ENCODE measurements at regions not wholly inside any gene's neighbourhood (a gene's known extent, or its start where the extent isn't known, plus 50 kb on each side); places are given as distances from the start of the nearest gene placed in this dataset.

DNA sequence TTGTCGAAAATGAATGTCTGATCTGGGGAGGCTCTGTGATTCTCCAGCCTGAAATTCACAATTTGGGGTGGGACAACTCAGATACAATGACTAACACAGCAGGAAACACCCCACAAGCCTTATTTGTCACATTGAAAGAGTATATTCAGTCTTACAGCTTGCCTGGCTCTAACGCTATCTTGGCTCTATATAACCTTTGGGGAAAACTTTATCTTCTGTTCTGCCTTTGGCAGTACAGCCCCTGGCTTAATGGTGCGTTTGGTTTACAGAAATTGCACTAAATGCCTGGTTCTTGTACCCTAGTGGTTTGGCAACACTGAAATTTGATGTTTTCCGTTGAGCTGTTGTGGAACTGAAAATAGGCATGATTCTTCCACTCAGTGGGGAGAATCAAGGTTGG, 178.1 kb upstream of the VEGFC start:
- in situ Hi-C loops (cut with MboI; ENCODE audit: low sequenced_read_pairs, unreplicated experiment), result no loop called here
- no peak for TF ChIP-seq CTCF (IDR thresholded peaks at IDR 0.05; ENCODE audit: borderline replicate concordance, control extremely low read depth, extremely low read depth, insufficient read depth, missing control alignments)
- DNase-seq (ENCODE audit: low spot score), result no peak

GRCh38 chr4:176971576-176972115, 178.9 kb upstream of the VEGFC start:
- in situ Hi-C loops (cut with MboI; ENCODE audit: low sequenced_read_pairs, unreplicated experiment), result no loop called here
- TF ChIP-seq CTCF (IDR thresholded peaks at IDR 0.05; ENCODE audit: borderline replicate concordance, control extremely low read depth, extremely low read depth, insufficient read depth, missing control alignments), result no peak
- no peak for DNase-seq (ENCODE audit: low spot score)

DNA sequence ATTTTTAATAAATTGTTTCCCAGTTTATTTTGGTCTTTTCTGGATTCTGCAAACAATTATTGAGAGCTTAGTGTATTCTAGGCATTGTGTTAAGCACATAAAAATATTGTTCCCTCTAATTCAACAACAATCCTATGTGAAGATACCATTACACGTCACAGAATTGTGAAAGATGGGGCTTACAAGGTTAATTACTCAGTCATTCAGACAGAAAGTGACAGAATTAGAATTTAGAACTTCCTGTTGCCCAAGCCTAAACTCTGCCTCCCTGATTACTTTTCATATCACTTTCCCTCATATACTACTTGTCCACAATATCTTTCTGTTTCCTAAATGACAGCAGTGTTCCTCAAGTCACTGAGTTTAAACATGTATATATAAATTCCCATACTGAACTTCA, 186.7 kb upstream of the VEGFC start:
- no peak for TF ChIP-seq CTCF (IDR thresholded peaks at IDR 0.05; ENCODE audit: borderline replicate concordance, control extremely low read depth, extremely low read depth, insufficient read depth, missing control alignments)
- DNase-seq (ENCODE audit: low spot score), result no peak
- in situ Hi-C loops (cut with MboI; ENCODE audit: low sequenced_read_pairs, unreplicated experiment), result no loop called here

DNA sequence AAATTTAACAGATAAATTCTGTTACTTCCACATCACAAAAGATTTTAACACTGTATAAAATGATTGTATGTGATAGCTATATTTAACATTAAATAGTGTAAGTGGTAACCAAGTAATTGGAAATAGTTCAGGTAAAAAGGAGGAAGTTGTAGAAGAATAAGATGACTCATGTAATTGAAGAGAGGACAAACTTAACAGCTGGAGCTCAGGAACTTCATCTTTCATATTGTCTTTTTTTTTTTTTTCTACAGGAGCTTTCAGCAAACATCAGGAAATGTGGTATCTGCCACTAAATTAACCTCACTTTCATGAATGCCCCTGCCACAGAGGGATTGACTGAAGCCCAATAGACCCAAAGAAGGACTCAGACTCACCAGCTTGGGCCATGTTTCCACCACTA, 188.4 kb upstream of the VEGFC start:
- in situ Hi-C loops (cut with MboI; ENCODE audit: low sequenced_read_pairs, unreplicated experiment), result no loop called here
- TF ChIP-seq CTCF (IDR thresholded peaks at IDR 0.05; ENCODE audit: borderline replicate concordance, control extremely low read depth, extremely low read depth, insufficient read depth, missing control alignments), result no peak
- no peak for DNase-seq (ENCODE audit: low spot score)

DNA sequence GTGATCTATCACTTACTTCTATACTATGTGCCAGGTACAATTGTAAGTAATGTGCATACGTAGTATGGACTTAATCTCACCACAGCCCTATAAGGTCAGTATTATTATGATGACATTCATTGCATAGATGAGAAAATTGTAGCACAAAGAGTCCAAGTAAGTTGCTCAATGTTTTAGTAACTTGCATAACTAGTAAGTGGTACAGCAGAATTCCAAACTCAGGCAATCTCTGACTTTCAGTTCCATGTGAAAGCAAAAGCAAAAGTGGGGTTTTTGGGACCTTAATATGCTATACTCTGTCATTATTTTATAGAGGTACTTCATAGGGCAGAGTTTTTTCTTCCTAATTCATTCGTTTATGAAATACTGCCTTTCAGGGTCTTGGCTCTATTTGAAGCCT, 188.8 kb upstream of the VEGFC start:
- no peak for DNase-seq (ENCODE audit: low spot score)
- no peak for TF ChIP-seq CTCF (IDR thresholded peaks at IDR 0.05; ENCODE audit: borderline replicate concordance, control extremely low read depth, extremely low read depth, insufficient read depth, missing control alignments)
- in situ Hi-C loops (cut with MboI; ENCODE audit: low sequenced_read_pairs, unreplicated experiment), result no loop called here

DNA sequence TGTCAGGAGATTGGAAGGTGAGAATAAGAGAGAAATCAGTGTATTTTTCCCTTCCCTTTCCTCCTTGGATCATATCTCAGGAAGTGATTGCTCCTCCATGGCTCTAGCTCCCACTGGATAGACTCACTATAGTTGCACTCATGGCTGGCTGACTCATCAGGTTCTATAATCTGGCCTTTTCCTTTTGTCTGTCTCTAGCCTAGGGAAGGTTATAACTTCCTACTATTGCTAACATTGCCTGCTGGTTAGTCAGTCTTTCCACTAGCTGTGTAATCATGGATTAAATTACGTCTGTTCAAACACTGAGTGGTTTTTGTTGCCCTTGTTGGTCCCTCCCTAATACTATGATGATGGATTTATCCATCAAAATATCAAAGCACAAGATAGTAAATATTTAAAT, 195.5 kb upstream of the VEGFC start:
- no peak for DNase-seq (ENCODE audit: low spot score)
- no peak for TF ChIP-seq CTCF (IDR thresholded peaks at IDR 0.05; ENCODE audit: borderline replicate concordance, control extremely low read depth, extremely low read depth, insufficient read depth, missing control alignments)
- in situ Hi-C loops (cut with MboI; ENCODE audit: low sequenced_read_pairs, unreplicated experiment), result no loop called here

GRCh38 chr4:176989186-176989585, 196.5 kb upstream of the VEGFC start:
- in situ Hi-C loops (cut with MboI; ENCODE audit: low sequenced_read_pairs, unreplicated experiment), result no loop called here
- DNase-seq (ENCODE audit: low spot score), result no peak
- TF ChIP-seq CTCF (IDR thresholded peaks at IDR 0.05; ENCODE audit: borderline replicate concordance, control extremely low read depth, extremely low read depth, insufficient read depth, missing control alignments), result no peak
